ENCODE measurements at regions not wholly inside any gene's neighbourhood (a gene's known extent, or its start where the extent isn't known, plus 50 kb on each side); places are given as distances from the start of the nearest gene placed in this dataset.
"Not testable (repeated sequence)": the region's sequence is repeated elsewhere in the genome, so short reads cannot be mapped to it uniquely, and the experiment has no call there.

DNA sequence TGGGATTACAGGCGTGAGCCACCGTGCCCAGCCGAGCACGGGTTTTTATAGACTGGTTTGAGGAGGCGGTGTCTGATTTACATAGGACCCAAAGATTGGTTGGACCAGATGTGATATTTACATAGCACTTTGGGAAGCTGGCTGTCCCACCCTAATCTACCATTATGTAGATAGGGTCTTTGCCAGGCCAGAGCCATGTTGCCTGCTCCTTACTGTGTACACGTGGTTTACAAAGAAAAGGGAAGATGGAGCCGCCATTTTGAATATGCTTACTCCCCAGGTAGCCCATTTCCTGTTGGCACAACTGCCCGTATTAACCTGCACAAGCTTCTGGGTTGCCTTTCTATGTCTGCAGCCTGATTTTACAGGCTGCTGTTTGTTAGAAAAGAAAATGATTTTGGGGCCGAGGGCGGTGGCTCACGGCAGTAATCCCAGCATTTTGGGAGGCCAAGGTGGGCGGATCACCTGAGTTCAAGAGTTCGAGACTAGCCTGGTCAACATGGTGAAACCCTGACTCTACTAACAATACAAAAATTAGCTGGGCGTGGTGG is 89.9 kb upstream of the EEF2KMT start:
- in situ Hi-C loops (cut with MboI; ENCODE audit: low pct_unique_long_range_greater_than_20kb, low sequenced_read_pairs), result no loop called here
- DNase-seq, result no peak

DNA sequence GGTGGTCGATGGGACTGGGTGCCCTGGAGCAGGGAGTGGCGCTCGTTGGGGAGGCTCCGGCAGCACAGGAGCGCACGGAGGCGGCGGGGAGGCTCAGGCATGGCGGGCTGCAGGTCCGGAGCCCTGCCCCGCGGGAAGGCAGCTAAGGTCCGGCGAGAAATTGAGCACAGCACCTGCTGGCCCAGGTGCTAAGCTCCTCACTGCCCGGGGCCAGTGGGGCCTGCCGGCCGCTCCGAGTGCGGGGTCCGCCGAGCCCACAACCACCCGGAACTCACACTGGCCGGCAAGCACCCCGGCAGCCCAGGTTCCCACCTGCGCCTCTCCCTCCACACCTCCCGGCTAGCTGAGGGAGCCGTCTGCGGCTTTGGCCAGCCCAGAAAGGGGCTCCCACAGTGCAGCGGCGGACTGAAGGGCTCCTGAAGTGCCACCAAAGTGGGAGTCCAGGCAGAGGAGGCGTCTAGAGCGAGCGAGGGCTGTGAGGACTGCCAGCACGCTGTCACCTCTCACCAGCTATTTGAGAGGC is 88.8 kb upstream of the EEF2KMT start:
- no peak for DNase-seq
- in situ Hi-C loops (cut with MboI; ENCODE audit: low pct_unique_long_range_greater_than_20kb, low sequenced_read_pairs), result no loop called here

DNA sequence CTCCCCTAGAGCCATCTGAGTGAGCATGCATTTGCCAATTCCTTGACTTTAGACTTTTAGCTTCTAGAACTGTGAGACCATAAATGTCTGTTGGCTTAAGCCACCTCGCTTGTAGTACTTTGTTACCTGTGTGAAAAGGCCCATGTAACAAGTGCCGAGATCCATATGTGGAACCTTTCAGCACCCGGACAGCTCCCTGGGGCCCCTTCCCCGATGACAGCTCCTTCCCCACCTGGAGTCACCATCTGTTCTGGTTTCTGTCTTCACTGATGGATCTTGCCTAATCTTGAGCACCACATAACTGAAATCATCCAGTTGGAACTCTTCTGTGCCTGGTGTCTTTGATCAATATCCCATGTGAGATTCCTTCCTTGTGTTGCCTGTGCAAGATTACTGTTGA is 78.9 kb upstream of the EEF2KMT start:
- DNase-seq, result no peak
- in situ Hi-C loops (cut with MboI; ENCODE audit: low pct_unique_long_range_greater_than_20kb, low sequenced_read_pairs), result no loop called here

GRCh38 chr16:5175266-5175665 is 77.7 kb upstream of the EEF2KMT start:
- DNase-seq, result no peak
- in situ Hi-C loops (cut with MboI; ENCODE audit: low pct_unique_long_range_greater_than_20kb, low sequenced_read_pairs), result no loop called here

- no peak for DNase-seq
- in situ Hi-C loops (cut with MboI; ENCODE audit: low pct_unique_long_range_greater_than_20kb, low sequenced_read_pairs), result no loop called here
Measured at GRCh38 chr16:5166486-5166885, 68.9 kb upstream of the EEF2KMT start.

GRCh38 chr16:5165429-5165828 is 67.8 kb upstream of the EEF2KMT start:
- in situ Hi-C loops (cut with MboI; ENCODE audit: low pct_unique_long_range_greater_than_20kb, low sequenced_read_pairs); DNase-seq: not testable (repeated sequence)

GRCh38 chr16:5162801-5163200 is 65.2 kb upstream of the EEF2KMT start:
- in situ Hi-C loops (cut with MboI; ENCODE audit: low pct_unique_long_range_greater_than_20kb, low sequenced_read_pairs); DNase-seq: not testable (repeated sequence)

- in situ Hi-C loops (cut with MboI; ENCODE audit: low pct_unique_long_range_greater_than_20kb, low sequenced_read_pairs); DNase-seq: not testable (repeated sequence)
Measured at GRCh38 chr16:5161888-5162287, 64.3 kb upstream of the EEF2KMT start.

DNA sequence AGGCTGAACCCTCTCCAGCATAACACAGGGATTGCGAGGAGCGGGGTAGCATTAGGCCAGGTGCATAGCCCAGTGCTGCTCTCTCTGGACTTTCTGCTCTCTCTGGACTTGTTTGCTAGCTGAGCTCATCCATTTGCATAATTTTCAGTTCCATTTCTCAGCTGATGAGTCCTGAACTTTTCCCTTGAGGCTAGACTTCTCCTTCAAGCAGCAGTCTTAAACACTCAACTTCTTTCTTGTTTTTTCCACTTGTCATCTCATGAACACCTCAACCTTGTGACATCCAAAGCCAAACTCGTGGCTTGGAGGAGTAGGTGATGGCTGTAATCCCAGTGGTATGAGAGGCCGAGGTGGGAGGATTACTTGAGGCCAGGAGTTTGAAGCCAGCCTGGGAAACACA is 62.4 kb upstream of the EEF2KMT start:
- DNase-seq; in situ Hi-C loops (cut with MboI; ENCODE audit: low pct_unique_long_range_greater_than_20kb, low sequenced_read_pairs): not testable (repeated sequence)

GRCh38 chr16:5159537-5159936 is 61.9 kb upstream of the EEF2KMT start:
- in situ Hi-C loops (cut with MboI; ENCODE audit: low pct_unique_long_range_greater_than_20kb, low sequenced_read_pairs); DNase-seq: not testable (repeated sequence)

DNA sequence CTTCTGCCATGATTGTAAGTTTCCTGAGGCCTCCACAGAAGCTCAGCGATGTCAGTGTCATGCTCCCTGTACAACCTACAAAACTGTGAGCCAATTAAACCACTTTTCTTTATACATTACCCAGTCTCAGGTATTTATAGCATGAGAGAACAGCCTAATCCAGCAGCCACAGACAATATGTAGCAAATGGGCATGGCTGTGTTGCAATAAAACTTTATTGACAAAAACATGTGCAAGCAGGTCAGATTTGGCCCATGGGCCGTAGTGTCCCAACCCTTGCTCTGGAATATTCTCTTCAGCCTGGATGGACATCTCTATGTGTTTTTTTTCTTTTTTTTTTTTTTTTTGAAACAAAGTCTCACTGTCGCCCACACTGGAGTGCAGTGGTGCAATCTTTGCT is 60.9 kb upstream of the EEF2KMT start:
- DNase-seq, result no peak
- in situ Hi-C loops (cut with MboI; ENCODE audit: low pct_unique_long_range_greater_than_20kb, low sequenced_read_pairs), result no loop called here

GRCh38 chr16:5156486-5156885 is 58.9 kb upstream of the EEF2KMT start:
- in situ Hi-C loops (cut with MboI; ENCODE audit: low pct_unique_long_range_greater_than_20kb, low sequenced_read_pairs); DNase-seq: not testable (repeated sequence)

DNA sequence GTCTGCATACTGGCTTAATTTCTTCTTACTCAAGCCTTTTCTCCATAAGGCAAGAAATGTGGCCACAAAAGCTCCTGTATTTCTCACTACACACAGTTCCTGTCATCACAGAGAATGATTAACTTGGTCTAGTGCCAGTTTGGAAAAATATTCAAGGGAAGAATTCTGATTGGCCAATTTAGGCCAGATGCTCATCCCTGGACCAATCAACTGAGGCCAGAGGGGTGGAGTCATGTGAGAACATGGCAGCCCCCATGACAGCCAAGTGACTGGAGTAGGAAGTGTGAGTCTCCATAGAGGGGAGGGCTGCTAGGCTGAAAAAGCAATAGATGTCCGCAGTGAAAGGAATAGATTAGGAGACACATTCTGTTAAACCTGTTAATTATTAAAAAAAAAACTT is 56.4 kb upstream of the EEF2KMT start:
- DNase-seq; in situ Hi-C loops (cut with MboI; ENCODE audit: low pct_unique_long_range_greater_than_20kb, low sequenced_read_pairs): not testable (repeated sequence)

DNA sequence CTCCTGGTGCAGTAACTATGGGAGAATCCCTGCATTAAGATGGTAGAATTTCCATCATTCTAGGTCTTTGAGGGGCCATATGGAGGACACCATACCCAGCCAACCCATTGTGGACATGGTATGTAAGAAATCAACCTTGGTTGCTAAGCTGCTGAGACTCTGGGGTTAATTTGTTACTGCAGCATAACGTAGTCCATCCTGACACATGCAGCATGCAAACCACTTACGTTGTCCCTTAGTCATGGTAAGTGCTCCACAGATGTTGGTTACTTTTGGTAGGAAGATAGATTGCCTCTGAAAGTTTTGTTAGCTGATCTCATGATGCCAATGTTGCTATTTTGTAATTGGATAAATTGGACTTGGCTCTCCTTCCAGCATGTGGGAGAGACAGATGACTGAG is 53.8 kb upstream of the EEF2KMT start:
- DNase-seq; in situ Hi-C loops (cut with MboI; ENCODE audit: low pct_unique_long_range_greater_than_20kb, low sequenced_read_pairs): not testable (repeated sequence)

All from KBM-7 (cell line).